Naive B cell (primary cell): ENCODE measurements at regions not wholly inside any gene's neighbourhood (a gene's known extent, or its start where the extent isn't known, plus 50 kb on each side); places are given as distances from the start of the nearest gene placed in this dataset.

Experiments used
- ATAC-seq, 2 donors: fragments of 150-1000 bp; cut with Tn5 transposase; 2 replicates each; pipeline ENCODE4 v1.10.0; 2021; ENCODE audit warnings: low read depth in 2 of 2, mild to moderate bottlenecking in 2 of 2, moderate library complexity in 2 of 2
- DNase-seq: peaks from one replicate; pipeline ENCODE4 v3.0.0; 2022
- H3K27ac Mint-ChIP-seq, 6 donors: one replicate each; pipeline ENCODE4 v1.8.0; 2020 to 2022; ENCODE audit warnings: mild to moderate bottlenecking in 6 of 6, mixed read lengths in 6 of 6, moderate library complexity in 5 of 6, inconsistent platforms in 2 of 6
- H3K27me3 Mint-ChIP-seq, 3 donors: one replicate each; pipeline ENCODE4 v1.8.0; 2021 to 2022; ENCODE audit warnings: mixed read lengths in 3 of 3, mild to moderate bottlenecking in 1 of 3
- H3K36me3 Mint-ChIP-seq, 2 donors: one replicate each; pipeline ENCODE4 v1.8.0; 2020 to 2022; ENCODE audit warnings: mixed read lengths in 2 of 2, inconsistent platforms in 1 of 2, mild to moderate bottlenecking in 1 of 2
- H3K4me1 Mint-ChIP-seq, 3 donors: one replicate each; pipeline ENCODE4 v1.8.0; 2020 to 2022; ENCODE audit warnings: mixed read lengths in 3 of 3, inconsistent platforms in 1 of 3, mild to moderate bottlenecking in 1 of 3, moderate library complexity in 1 of 3
- H3K4me3 Mint-ChIP-seq, 8 donors: one replicate each; pipeline ENCODE4 v1.8.0; 2020 to 2022; ENCODE audit warnings: mild to moderate bottlenecking in 8 of 8, mixed read lengths in 8 of 8, moderate library complexity in 8 of 8, inconsistent platforms in 2 of 8
- H3K9me3 Mint-ChIP-seq, 7 donors: one replicate each; pipeline ENCODE4 v1.8.0; 2020 to 2022; ENCODE audit warnings: mixed read lengths in 7 of 7, mild to moderate bottlenecking in 5 of 7, inconsistent platforms in 2 of 7, moderate library complexity in 1 of 7

DNA sequence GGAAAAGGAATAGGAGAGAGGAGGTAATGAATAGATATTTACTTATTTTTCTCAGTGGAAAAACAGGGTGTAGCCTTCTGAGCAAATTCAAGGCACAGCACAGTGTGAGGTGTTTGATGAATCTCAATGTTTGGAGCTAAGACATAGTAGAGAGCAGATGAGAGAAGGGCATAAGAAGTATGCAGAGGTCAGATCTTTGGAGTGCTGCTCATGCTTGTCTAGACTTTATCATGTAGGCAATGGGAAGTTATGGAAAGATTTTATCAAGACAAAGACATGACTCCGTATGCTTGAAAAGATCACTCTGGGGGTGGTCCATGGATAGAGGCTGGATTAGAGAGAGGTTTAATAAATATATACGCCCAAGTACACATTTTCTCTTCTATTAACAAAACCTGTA, 217.0 kb upstream of the CNR1 start:
- DNase-seq: no peak
- peaks cover 0 to 3% (median 0%) of the 10 kb centered on the region in 7 donors for H3K9me3 Mint-ChIP-seq
- H3K27ac Mint-ChIP-seq: no peak overlapping the region
- no peak for ATAC-seq
- H3K4me1 Mint-ChIP-seq: peaks cover 0 to 7% (median 0%) of the 10 kb centered on the region in 3 donors
- no peak overlapping the region for H3K4me3 Mint-ChIP-seq
- no peaks in the 10 kb centered on the region for H3K36me3 Mint-ChIP-seq
- peaks cover 6 to 34% (median 26%) of the 10 kb centered on the region in 3 donors for H3K27me3 Mint-ChIP-seq

DNA sequence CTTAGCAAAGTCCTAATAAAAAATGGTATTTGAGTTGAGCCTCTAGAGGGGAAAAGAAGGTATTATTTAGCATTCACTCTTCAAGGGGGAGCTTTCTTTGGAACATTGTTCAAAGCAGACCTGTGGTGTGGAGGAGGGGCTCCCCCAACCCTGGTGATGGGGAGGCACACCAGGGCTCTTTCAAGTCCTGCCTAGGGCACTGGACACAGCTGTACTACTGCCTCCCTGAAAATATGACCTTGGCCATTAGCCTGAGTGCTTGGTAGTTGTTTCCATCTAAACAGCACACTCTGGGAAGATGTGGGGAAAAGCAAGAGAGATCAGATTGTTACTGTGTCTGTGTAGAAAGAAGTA, 215.1 kb upstream of the CNR1 start:
- Mint-ChIP-seq H3K4me3 (no peak overlapping the region), H3K36me3 (no peaks in the 10 kb centered on the region), H3K4me1 (peaks cover 0 to 7% (median 0%) of the 10 kb centered on the region in 3 donors), H3K27ac (no peak overlapping the region), H3K9me3 (peaks cover 0 to 3% (median 0%) of the 10 kb centered on the region in 7 donors), H3K27me3 (peaks cover 4 to 30% (median 22%) of the 10 kb centered on the region in 3 donors)
- ATAC-seq: no peak
- no peak for DNase-seq

DNA sequence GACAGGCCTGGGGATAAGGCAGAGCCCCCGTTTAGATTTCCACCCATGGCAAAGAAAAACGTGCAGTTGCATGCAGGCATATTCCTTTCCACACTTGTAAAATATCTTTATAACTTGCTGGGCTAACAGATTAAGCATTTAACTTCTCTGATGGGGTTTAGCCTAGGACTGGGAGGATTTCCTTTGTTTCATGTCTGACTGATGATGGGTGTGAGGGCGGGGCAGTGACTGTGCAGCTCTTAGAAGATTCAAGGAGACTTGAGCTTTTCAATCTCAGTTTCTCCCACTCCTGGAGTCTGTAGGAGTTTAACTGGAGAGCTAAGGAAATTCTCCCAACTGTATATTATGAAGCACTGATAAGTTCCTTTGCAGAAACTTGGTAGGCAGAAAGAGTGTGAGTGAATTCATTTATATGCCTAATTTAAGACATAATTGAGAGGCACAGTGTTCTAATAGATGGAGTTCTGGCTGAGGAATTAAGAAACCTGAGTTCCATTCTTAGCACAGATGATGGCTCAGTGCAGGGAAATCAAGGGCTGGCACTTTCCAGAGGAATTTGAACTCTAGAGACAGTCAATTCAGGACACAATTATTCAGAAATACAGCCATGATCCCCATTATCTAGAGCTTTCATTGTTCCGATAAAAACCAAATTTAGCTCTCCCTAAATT, 214.6 kb upstream of the CNR1 start:
- Mint-ChIP-seq H3K27ac (peak overlapping the region in 1 of 6 donors; percentile 30), H3K4me3 (no peak overlapping the region), H3K36me3 (no peaks in the 10 kb centered on the region), H3K9me3 (peaks cover 0 to 3% (median 0%) of the 10 kb centered on the region in 7 donors), H3K4me1 (peaks cover 0 to 7% (median 0%) of the 10 kb centered on the region in 3 donors), H3K27me3 (peaks cover 4 to 29% (median 22%) of the 10 kb centered on the region in 3 donors)
- DNase-seq (no peak), ATAC-seq (no peak)

DNA sequence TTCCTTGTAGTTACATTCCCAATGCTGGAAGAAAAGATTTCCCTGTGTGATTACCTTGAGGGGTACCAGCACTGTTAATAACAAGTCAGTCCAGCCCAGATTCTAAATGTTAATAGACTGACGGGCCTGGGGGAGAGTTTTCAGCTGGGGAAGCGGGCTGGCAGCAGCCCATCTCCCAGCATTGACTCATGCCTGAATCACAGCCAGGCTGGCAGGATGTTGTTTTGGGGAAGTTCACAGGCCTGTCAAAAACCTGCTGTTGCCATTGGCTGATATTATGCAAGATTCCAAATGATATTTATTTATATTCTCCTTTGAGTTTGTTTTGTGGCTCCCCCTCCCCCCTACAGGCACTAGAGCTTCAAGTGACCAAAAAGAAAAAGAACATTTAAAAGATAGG, 213.9 kb upstream of the CNR1 start:
- H3K36me3 Mint-ChIP-seq: no peaks in the 10 kb centered on the region
- peaks cover 4 to 28% (median 21%) of the 10 kb centered on the region in 3 donors for H3K27me3 Mint-ChIP-seq
- no peak for DNase-seq
- H3K4me3 Mint-ChIP-seq: no peak overlapping the region
- H3K27ac Mint-ChIP-seq: no peak overlapping the region
- ATAC-seq: no peak
- no peaks in the 10 kb centered on the region for H3K9me3 Mint-ChIP-seq
- peaks cover 0 to 7% (median 0%) of the 10 kb centered on the region in 3 donors for H3K4me1 Mint-ChIP-seq

DNA sequence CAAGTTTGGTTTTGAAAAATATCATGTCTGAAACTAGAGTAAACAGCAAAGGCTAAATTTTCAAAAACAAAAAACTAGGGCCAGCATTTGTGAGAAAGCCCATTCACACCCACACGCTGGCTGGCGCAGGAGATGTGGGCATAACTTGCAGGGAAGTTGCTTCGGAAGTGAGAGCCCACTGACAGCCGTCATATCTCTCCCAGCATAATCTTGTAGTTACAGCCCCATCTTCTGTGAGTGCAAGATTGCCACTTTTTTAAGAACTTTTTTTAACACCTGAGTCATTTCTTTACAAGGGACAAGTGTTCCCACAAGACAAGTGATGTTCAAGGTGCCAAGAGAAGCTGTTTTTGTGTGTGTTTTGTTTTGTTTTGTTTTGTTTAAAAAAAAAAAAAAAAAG, 212.5 kb upstream of the CNR1 start:
- Mint-ChIP-seq H3K36me3 (no peaks in the 10 kb centered on the region), H3K4me1 (peaks cover 0 to 7% (median 0%) of the 10 kb centered on the region in 3 donors), H3K27ac (no peak overlapping the region), H3K9me3 (no peaks in the 10 kb centered on the region), H3K4me3 (no peak overlapping the region), H3K27me3 (peaks cover 0 to 30% (median 20%) of the 10 kb centered on the region in 3 donors)
- ATAC-seq: no peak
- no peak for DNase-seq

DNA sequence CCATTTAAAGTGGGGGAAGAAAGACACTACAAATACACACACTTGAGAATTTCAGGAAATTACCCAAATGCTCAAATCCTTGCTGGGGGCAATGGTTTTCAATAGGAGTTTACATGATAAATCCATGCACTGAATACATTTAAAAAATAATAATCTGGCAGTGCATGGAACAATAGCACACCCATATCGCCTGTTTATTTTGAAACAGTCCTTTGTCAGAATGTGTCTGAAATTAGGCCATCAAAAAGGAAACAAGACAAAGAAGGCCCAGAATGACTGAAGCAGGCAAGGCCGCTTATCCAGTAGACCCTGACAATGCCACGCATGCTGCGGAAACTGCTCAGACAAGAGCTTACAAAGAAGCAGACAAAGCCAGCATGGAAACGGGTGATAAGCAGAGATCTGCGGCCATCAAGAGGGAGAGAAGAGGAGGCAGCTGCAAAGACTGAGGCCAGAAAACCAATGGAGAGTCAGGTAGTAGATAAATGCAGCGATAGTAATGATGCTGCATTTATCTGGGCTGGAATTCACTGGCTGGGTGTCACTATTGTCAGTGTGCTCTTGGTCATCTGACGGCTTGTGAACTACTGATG, 211.9 kb upstream of the CNR1 start:
- DNase-seq: no peak
- no peak for ATAC-seq
- Mint-ChIP-seq H3K9me3 (no peaks in the 10 kb centered on the region), H3K4me3 (no peak overlapping the region), H3K27me3 (peaks cover 0 to 27% (median 15%) of the 10 kb centered on the region in 3 donors), H3K4me1 (peaks cover 0 to 7% (median 0%) of the 10 kb centered on the region in 3 donors), H3K27ac (no peak overlapping the region), H3K36me3 (no peaks in the 10 kb centered on the region)

DNA sequence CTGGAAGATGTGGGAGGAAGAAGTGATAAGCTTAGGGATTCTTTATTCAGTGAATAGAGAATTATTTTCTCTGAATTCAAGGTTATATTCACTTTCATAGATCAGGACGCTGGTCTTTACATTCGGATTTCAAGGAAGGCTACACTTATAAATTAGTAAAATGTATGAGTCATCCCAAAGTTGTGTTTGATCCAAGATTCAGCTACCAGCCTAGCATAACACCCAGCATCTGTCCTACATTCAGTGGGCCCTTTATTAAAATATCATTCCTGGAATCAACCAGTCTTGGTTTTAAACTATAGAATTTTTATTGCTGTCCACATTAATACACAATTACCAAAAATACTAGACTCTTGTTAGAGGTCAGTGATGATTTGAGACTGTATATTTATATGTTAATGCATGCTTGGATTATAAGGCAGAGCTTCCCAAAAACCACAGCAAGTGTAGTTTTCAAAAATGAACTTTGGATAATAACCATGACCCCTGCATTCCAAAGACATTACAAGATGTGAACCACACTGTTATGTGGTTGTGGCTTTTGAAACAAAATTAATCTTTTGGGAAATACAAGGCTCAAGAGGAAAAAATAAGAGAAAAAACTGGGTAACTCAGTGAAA, 210.7 kb upstream of the CNR1 start:
- Mint-ChIP-seq H3K9me3 (no peaks in the 10 kb centered on the region), H3K27me3 (peaks cover 0 to 28% (median 10%) of the 10 kb centered on the region in 3 donors), H3K4me3 (no peak overlapping the region), H3K4me1 (peaks cover 0 to 7% (median 0%) of the 10 kb centered on the region in 3 donors), H3K27ac (no peak overlapping the region), H3K36me3 (no peaks in the 10 kb centered on the region)
- DNase-seq: no peak
- ATAC-seq: no peak

DNA sequence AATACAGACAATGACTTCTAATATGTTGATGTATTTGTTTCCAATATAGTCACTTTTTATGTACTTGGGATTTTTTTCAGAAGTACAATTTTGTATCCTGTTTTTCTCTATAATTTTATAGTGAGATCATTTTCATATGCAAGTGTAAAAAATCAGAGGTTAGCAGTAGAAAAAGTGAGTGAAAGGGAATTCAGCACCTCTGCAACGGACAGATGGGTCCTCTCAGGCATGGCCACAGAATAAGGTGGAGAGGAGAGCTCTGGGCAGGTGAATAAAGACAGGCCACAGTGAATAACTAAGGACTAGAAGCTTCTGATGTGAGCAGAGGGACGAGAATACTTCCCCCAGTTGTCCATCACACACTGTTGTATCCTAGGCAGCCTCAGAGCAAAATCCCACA, 210.1 kb upstream of the CNR1 start:
- Mint-ChIP-seq H3K4me3 (no peak overlapping the region), H3K4me1 (peaks cover 0 to 7% (median 0%) of the 10 kb centered on the region in 3 donors), H3K27me3 (peaks cover 0 to 30% (median 10%) of the 10 kb centered on the region in 3 donors), H3K9me3 (no peaks in the 10 kb centered on the region), H3K36me3 (no peaks in the 10 kb centered on the region), H3K27ac (no peak overlapping the region)
- ATAC-seq: no peak
- DNase-seq: no peak

DNA sequence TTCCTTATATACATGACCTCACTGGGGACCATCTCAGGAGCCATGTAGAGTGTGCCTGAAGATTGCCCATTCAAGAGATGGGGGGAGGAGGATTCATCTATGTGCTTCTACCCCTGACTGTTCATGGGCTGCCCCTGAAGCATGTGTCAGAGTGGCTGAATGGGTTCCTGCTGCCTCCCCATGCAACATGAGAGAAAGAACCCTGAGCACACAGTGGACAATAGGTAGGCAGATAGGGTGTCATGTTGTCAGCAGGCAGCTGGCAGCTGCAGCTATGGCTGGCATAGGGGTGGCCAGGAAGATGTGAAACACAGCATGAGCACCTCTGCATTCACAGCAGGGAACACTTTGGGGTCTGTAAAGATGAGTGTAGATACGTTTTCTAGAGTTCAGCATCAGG, 208.4 kb upstream of the CNR1 start:
- H3K36me3 Mint-ChIP-seq: no peaks in the 10 kb centered on the region
- peak overlapping the region in 1 of 8 donors; percentile 69 for H3K4me3 Mint-ChIP-seq

DNA sequence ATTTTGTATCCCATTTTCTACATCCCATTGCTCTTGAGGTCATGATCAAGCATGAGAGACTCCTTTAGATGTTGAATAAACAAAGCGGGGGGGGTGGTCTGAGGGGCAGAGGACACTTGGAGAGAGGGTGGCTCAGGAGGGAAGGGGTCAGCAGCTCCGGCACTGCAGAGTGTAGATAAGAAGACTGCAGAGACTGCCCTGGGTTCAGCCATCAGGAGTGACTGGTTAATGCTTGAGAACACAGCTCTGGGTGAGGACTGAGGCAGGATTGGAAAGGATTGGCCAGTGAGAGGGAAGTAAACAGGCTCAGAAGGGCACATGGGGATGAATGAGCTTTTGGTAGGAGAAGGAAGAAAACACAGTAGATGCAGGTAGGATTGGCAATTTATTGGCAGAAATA, 205.3 kb upstream of the CNR1 start:
- Mint-ChIP-seq H3K4me1 (peaks cover 0 to 6% (median 4%) of the 10 kb centered on the region in 3 donors), H3K4me3 (no peak overlapping the region), H3K9me3 (peaks cover 0 to 8% (median 0%) of the 10 kb centered on the region in 7 donors), H3K27me3 (peaks cover 23 to 49% (median 25%) of the 10 kb centered on the region in 3 donors), H3K27ac (no peak overlapping the region), H3K36me3 (no peaks in the 10 kb centered on the region)
- DNase-seq (no peak), ATAC-seq (no peak)

More for the DNA sequence above, 208.4 kb upstream of the CNR1 start:
- H3K9me3 Mint-ChIP-seq: peaks cover 0 to 5% (median 0%) of the 10 kb centered on the region in 7 donors
- no peak for DNase-seq
- H3K27ac Mint-ChIP-seq: no peak overlapping the region
- no peak for ATAC-seq
- H3K27me3 Mint-ChIP-seq: peaks cover 7 to 38% (median 16%) of the 10 kb centered on the region in 3 donors
- no peaks in the 10 kb centered on the region for H3K4me1 Mint-ChIP-seq

DNA sequence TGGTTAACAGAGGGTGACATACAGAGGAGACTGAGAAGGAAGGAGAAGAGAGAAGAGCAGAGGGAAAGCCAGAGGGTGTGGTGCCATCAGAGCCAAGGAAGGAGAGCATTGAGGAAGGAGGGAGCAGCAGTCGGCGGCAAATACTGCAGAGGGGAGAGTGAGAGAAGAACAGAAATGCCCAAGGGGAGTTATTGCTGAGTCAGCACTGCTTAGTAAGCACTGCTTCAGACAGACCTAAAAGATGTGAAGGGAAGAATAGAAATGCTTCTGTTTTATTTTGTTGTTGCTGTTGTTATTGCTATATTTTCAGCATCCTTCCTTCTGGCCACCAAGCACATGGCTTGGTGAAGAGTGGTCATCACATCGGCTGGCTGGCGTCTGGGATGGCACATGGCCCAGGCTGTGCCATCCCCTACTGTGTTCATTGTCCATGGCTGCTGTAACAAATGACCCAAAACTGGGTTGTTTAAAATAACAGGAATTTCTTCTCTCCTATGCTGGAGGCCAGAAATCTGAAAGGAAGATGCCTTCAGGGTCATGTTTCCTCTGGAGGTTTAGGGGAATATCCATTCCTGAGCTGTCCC, 204.1 kb upstream of the CNR1 start:
- no peak for DNase-seq
- H3K9me3 Mint-ChIP-seq: peaks cover 0 to 8% (median 0%) of the 10 kb centered on the region in 7 donors
- H3K27me3 Mint-ChIP-seq: peaks cover 28 to 44% (median 30%) of the 10 kb centered on the region in 3 donors
- H3K27ac Mint-ChIP-seq: no peak overlapping the region
- no peak overlapping the region for H3K4me3 Mint-ChIP-seq
- no peak for ATAC-seq
- no peaks in the 10 kb centered on the region for H3K36me3 Mint-ChIP-seq
- peaks cover 0 to 6% (median 4%) of the 10 kb centered on the region in 3 donors for H3K4me1 Mint-ChIP-seq

DNA sequence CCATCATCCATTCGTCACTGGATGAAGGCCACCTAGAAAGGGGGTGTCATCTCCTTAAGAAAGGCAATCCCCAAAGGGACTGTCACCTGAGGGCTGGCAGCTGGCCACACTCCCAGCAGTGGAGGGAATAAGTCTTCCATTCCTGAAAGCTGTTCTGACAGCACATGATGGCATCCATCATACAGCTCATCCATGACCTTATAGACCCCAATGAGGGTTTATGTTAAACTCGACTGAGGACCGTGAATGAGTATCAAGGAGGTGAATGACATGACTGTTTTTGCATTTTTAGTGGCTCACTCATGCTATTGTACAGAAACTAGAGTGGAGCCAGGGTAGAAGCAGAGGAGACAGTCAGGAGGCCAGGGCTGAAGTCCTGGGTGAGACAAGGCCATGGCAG, 203.1 kb upstream of the CNR1 start:
- DNase-seq (no peak), ATAC-seq (no peak)
- no peak overlapping the region for H3K27ac Mint-ChIP-seq
- H3K36me3 Mint-ChIP-seq: no peaks in the 10 kb centered on the region
- no peak overlapping the region for H3K4me3 Mint-ChIP-seq
- H3K9me3 Mint-ChIP-seq: peaks cover 0 to 8% (median 0%) of the 10 kb centered on the region in 7 donors
- peaks cover 0 to 6% (median 4%) of the 10 kb centered on the region in 3 donors for H3K4me1 Mint-ChIP-seq
- peaks cover 22 to 35% (median 30%) of the 10 kb centered on the region in 3 donors for H3K27me3 Mint-ChIP-seq

DNA sequence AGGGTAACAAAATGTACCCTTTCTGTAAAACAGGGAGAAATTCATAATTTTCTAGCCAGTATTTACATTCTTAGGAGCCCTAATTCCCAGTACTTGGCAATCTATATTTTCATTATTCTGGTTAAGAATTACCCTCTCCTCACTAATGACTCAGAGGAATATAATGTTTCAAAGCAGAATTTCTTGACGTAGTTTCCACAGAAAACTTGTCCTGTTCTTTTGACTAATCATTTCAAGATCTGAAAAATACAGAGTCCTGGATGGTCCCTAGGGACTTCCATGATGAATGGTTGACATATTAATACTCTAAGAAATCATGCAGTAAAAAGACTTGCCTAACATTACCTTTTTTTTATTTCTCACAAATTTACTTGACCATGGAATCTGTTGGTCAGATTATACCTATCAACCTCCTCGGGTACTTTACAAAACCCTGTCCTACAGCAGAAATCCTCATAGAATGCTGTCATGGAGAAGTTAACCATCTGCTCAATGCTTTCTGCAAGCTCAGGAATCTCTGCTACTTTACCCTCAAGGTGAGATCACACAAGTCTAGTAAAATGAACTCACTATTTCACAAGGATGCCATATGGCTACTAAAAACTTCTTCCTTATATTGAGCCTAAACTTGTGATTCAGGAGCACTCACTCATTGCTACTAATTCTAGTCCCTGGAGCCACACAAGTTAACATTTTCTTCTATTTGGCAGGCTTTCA, 202.1 kb upstream of the CNR1 start:
- Mint-ChIP-seq H3K9me3 (peaks cover 0 to 8% (median 0%) of the 10 kb centered on the region in 7 donors), H3K4me1 (peaks cover 0 to 6% (median 4%) of the 10 kb centered on the region in 3 donors), H3K27me3 (peaks cover 27 to 36% (median 27%) of the 10 kb centered on the region in 3 donors), H3K27ac (peak overlapping the region in 1 of 6 donors; percentile 31), H3K4me3 (no peak overlapping the region), H3K36me3 (no peaks in the 10 kb centered on the region)
- DNase-seq (no peak), ATAC-seq (no peak)
